NB4 (cell line): ENCODE measurements at regions not wholly inside any gene's neighbourhood (a gene's known extent, or its start where the extent isn't known, plus 50 kb on each side); places are given as distances from the start of the nearest gene placed in this dataset.

Experiments
- CTCF ChIP-seq: IDR thresholded peaks from one replicate; pipeline ENCODE4 v1.5.1; 2012; ENCODE audit warnings: low read depth, low read length
- MYC ChIP-seq: IDR thresholded peaks from 2 replicates; pipeline ENCODE4 v1.6.1; 2011; ENCODE audit warnings: low read depth, low read length
- POLR2A ChIP-seq: IDR thresholded peaks from 2 replicates; pipeline ENCODE4 v1.6.1; 2011; ENCODE audit warnings: mild to moderate bottlenecking; ENCODE audit not compliant: insufficient read length; ENCODE audit errors: extremely low read depth

GRCh38 chr10:120110196-120110595, 217.7 kb downstream of the SEC23IP start:
- TF ChIP-seq POLR2A (no peak), CTCF (no peak), MYC (no peak)
